ENCODE measurements at regions not wholly inside any gene's neighbourhood (a gene's known extent, or its start where the extent isn't known, plus 50 kb on each side); places are given as distances from the start of the nearest gene placed in this dataset.

DNA sequence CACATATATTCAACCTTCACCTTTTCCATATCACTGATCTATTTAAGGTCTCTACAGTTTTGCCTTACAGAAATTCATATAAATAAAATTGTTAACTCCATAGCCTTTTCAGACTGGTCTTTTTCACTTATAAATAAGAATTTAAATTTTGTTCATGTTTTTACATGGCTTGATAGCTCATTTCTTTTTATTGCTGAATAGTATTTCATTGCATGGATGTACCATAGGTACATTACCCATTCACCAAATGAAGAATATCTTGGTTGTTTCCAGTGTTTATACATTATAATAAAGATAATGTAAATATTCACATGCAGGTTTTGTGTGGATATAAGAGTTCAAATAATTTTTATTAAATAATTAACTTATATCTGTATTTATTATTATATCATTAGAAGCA lies 1765.0 kb downstream of the OTOL1 start:
- Histone ChIP-seq H3K4me2 (ENCODE audit: low read length) (no peak overlapping the region), H2BK5ac (ENCODE audit: low read length) (no peak overlapping the region), H2AK5ac (ENCODE audit: low read length) (no peak overlapping the region), H3K18ac (ENCODE audit: low read length) (no peak overlapping the region), H3K79me2 (ENCODE audit: control insufficient read depth, insufficient read depth, low read length) (no peaks in the 10 kb centered on the region), H2BK15ac (replicated peaks; ENCODE audit: low read depth) (no peak overlapping the region), H3K4ac (ENCODE audit: low read depth, low read length) (no peak overlapping the region), H3K56ac (ENCODE audit: low read length) (no peak overlapping the region), H3K4me3 (ENCODE audit: low read length) (no peak overlapping the region), H3K23ac (ENCODE audit: low read length) (no peak overlapping the region), H4K8ac (ENCODE audit: low read depth, low read length) (no peak overlapping the region), H2BK120ac (ENCODE audit: low read depth, low read length) (no peak overlapping the region), H4K5ac (ENCODE audit: low read length) (no peak overlapping the region), H3K9ac (ENCODE audit: low read length) (no peak overlapping the region), H3K27me3 (ENCODE audit: insufficient read depth, low read length, poor library complexity) (no peaks in the 10 kb centered on the region), H3K36me3 (ENCODE audit: control insufficient read depth, insufficient read depth, low read length) (no peaks in the 10 kb centered on the region), H3K79me1 (ENCODE audit: low read length) (no peaks in the 10 kb centered on the region), H3K4me1 (ENCODE audit: control insufficient read depth, low read depth, low read length) (no peaks in the 10 kb centered on the region), H3K27ac (ENCODE audit: low read depth, low read length) (no peak overlapping the region)
- no peak for DNase-seq

DNA sequence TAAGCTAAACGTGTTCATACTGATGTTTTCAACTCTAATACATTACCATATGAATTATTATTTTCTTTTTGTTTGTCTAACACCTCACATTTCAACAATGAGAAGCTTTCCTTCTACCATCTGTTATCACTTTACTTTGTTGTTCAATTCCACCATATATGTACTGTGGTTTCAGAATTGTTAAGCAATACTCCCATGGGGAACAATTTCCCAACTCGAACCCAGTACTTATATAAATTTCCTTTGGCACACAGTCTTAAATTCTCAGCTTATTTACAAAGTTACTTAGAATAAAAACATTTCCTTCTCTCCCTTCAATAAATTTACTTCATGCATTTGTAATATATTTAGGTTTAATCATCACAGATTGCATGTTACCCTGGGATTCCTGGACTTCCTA lies 1764.4 kb downstream of the OTOL1 start:
- DNase-seq = no peak
- H3K4me1 ChIP-seq (ENCODE audit: control insufficient read depth, low read depth, low read length) = no peaks in the 10 kb centered on the region
- no peak overlapping the region for H2AK5ac ChIP-seq (ENCODE audit: low read length)
- no peak overlapping the region for H3K9ac ChIP-seq (ENCODE audit: low read length)
- H3K79me2 ChIP-seq (ENCODE audit: control insufficient read depth, insufficient read depth, low read length) = no peaks in the 10 kb centered on the region
- no peak overlapping the region for H3K4me2 ChIP-seq (ENCODE audit: low read length)
- H3K4me3 ChIP-seq (ENCODE audit: low read length) = no peak overlapping the region
- WGBS (ENCODE audit: extremely low coverage, insufficient coverage, low lambda C conversion rate) = no CpG with 5 or more reads among the region's 2 CpGs
- no peak overlapping the region for H2BK5ac ChIP-seq (ENCODE audit: low read length)
- H3K18ac ChIP-seq (ENCODE audit: low read length) = no peak overlapping the region
- no peak overlapping the region for H3K23ac ChIP-seq (ENCODE audit: low read length)
- H2BK120ac ChIP-seq (ENCODE audit: low read depth, low read length) = no peak overlapping the region
- no peak overlapping the region for H3K56ac ChIP-seq (ENCODE audit: low read length)
- H4K8ac ChIP-seq (ENCODE audit: low read depth, low read length) = no peak overlapping the region
- H3K36me3 ChIP-seq (ENCODE audit: control insufficient read depth, insufficient read depth, low read length) = no peaks in the 10 kb centered on the region
- H3K27me3 ChIP-seq (ENCODE audit: insufficient read depth, low read length, poor library complexity) = no peaks in the 10 kb centered on the region
- H2BK15ac ChIP-seq (replicated peaks; ENCODE audit: low read depth) = no peak overlapping the region
- no peak overlapping the region for H3K4ac ChIP-seq (ENCODE audit: low read depth, low read length)
- H3K79me1 ChIP-seq (ENCODE audit: low read length) = no peaks in the 10 kb centered on the region
- no peak overlapping the region for H3K27ac ChIP-seq (ENCODE audit: low read depth, low read length)
- H4K5ac ChIP-seq (ENCODE audit: low read length) = no peak overlapping the region

DNA sequence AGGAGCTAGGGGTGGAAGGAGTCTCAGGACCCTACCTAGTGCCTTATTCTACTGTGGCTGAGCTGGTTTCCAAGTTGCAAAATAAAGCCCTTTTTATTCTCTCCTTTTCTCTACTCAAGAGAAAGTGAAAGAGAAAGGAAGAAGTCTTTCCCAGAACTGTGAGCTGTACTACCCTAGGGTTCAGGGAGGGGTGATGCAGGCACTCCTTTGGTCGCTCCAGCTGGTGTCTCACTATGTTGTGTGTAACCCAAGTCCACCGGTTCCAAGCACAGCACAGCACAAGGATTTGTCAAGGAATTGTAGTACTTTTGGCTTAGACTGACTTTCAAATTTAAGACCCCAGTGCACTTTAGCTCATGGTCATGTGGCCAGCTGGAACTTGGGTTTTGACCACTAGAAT lies 1721.7 kb downstream of the OTOL1 start:
- no peak overlapping the region for H2BK15ac ChIP-seq (replicated peaks; ENCODE audit: low read depth)
- H3K4me2 ChIP-seq (ENCODE audit: low read length) = no peak overlapping the region
- no peak overlapping the region for H3K9ac ChIP-seq (ENCODE audit: low read length)
- H3K79me1 ChIP-seq (ENCODE audit: low read length) = no peaks in the 10 kb centered on the region
- H4K8ac ChIP-seq (ENCODE audit: low read depth, low read length) = no peak overlapping the region
- DNase-seq = no peak
- no peak overlapping the region for H3K18ac ChIP-seq (ENCODE audit: low read length)
- no peak overlapping the region for H4K5ac ChIP-seq (ENCODE audit: low read length)
- no peak overlapping the region for H2BK120ac ChIP-seq (ENCODE audit: low read depth, low read length)
- H2BK5ac ChIP-seq (ENCODE audit: low read length) = no peak overlapping the region
- H3K23ac ChIP-seq (ENCODE audit: low read length) = no peak overlapping the region
- H3K4me1 ChIP-seq (ENCODE audit: control insufficient read depth, low read depth, low read length) = no peaks in the 10 kb centered on the region
- H3K27ac ChIP-seq (ENCODE audit: low read depth, low read length) = no peak overlapping the region
- no peaks in the 10 kb centered on the region for H3K36me3 ChIP-seq (ENCODE audit: control insufficient read depth, insufficient read depth, low read length)
- H3K56ac ChIP-seq (ENCODE audit: low read length) = no peak overlapping the region
- H3K4me3 ChIP-seq (ENCODE audit: low read length) = no peak overlapping the region
- no peak overlapping the region for H3K4ac ChIP-seq (ENCODE audit: low read depth, low read length)
- H2AK5ac ChIP-seq (ENCODE audit: low read length) = no peak overlapping the region
- no peaks in the 10 kb centered on the region for H3K27me3 ChIP-seq (ENCODE audit: insufficient read depth, low read length, poor library complexity)
- whole genome bisulfite sequencing (ENCODE audit: extremely low coverage, insufficient coverage, low lambda C conversion rate) = no CpG with 5 or more reads among the region's 2 CpGs
- H3K79me2 ChIP-seq (ENCODE audit: control insufficient read depth, insufficient read depth, low read length) = no peaks in the 10 kb centered on the region

DNA sequence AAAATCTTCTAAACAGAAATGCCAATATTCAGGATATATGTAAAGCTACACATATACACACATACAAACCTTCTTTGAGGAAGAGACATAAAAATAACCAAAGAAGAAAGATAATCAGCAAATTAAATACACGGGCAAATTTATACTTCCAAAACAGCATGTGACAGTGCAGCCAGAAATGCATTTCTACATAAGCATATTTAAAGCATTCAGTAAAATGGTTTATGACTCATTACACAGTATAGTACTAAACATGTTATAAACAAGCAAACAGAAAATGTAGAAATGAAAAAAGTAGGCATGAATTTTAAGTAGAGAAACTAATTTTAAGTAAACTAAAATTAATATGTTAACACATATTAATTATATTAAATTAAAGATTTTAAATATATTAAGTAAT lies 1717.2 kb downstream of the OTOL1 start:
- no peak overlapping the region for H2BK5ac ChIP-seq (ENCODE audit: low read length)
- H3K9ac ChIP-seq (ENCODE audit: low read length) = no peak overlapping the region
- WGBS (ENCODE audit: extremely low coverage, insufficient coverage, low lambda C conversion rate) = no CpG with 5 or more reads among the region's 1 CpG
- H3K4me2 ChIP-seq (ENCODE audit: low read length) = no peak overlapping the region
- H4K8ac ChIP-seq (ENCODE audit: low read depth, low read length) = no peak overlapping the region
- H3K4ac ChIP-seq (ENCODE audit: low read depth, low read length) = no peak overlapping the region
- H2BK15ac ChIP-seq (replicated peaks; ENCODE audit: low read depth) = no peak overlapping the region
- no peak overlapping the region for H2BK120ac ChIP-seq (ENCODE audit: low read depth, low read length)
- H3K23ac ChIP-seq (ENCODE audit: low read length) = no peak overlapping the region
- H3K79me1 ChIP-seq (ENCODE audit: low read length) = no peaks in the 10 kb centered on the region
- no peaks in the 10 kb centered on the region for H3K27me3 ChIP-seq (ENCODE audit: insufficient read depth, low read length, poor library complexity)
- no peak overlapping the region for H3K18ac ChIP-seq (ENCODE audit: low read length)
- H3K27ac ChIP-seq (ENCODE audit: low read depth, low read length) = no peak overlapping the region
- H3K36me3 ChIP-seq (ENCODE audit: control insufficient read depth, insufficient read depth, low read length) = no peaks in the 10 kb centered on the region
- no peak overlapping the region for H2AK5ac ChIP-seq (ENCODE audit: low read length)
- DNase-seq = no peak
- H3K4me3 ChIP-seq (ENCODE audit: low read length) = no peak overlapping the region
- no peaks in the 10 kb centered on the region for H3K79me2 ChIP-seq (ENCODE audit: control insufficient read depth, insufficient read depth, low read length)
- H4K5ac ChIP-seq (ENCODE audit: low read length) = no peak overlapping the region
- no peak overlapping the region for H3K56ac ChIP-seq (ENCODE audit: low read length)
- H3K4me1 ChIP-seq (ENCODE audit: control insufficient read depth, low read depth, low read length) = no peaks in the 10 kb centered on the region

DNA sequence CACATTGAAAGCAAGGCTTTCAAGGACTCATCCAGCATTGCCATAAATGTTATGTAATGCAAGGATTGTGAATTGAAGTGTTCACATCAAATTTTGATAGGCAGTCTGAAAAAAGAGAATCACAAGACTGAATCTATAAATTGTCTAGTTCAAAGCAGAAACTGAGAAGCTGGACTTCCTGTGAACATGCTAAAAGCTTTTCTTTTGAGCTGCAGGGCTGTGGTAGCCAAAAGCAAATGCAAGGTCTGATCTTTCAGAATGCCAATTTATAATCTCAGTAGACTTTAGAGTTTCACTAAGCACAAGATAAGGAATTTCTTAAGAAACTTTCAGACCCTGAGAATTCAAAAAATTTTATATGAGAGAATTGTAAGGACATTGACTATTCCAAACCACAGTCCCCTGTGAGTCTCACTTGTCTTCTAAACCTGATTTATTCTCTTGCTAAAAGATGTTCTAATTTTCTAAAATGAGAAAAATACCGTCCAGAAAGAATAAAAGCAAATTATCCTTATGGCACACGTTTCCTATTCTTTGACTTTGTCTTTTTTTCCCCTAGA lies 1700.3 kb downstream of the OTOL1 start:
- no peak overlapping the region for H2BK15ac ChIP-seq (replicated peaks; ENCODE audit: low read depth)
- H3K18ac ChIP-seq (ENCODE audit: low read length) = no peak overlapping the region
- H3K27me3 ChIP-seq (ENCODE audit: insufficient read depth, low read length, poor library complexity) = no peaks in the 10 kb centered on the region
- H2BK5ac ChIP-seq (ENCODE audit: low read length) = no peak overlapping the region
- H4K5ac ChIP-seq (ENCODE audit: low read length) = no peak overlapping the region
- H3K4ac ChIP-seq (ENCODE audit: low read depth, low read length) = no peak overlapping the region
- H3K79me1 ChIP-seq (ENCODE audit: low read length) = no peaks in the 10 kb centered on the region
- no peak overlapping the region for H2AK5ac ChIP-seq (ENCODE audit: low read length)
- no peak overlapping the region for H2BK120ac ChIP-seq (ENCODE audit: low read depth, low read length)
- no peak overlapping the region for H3K56ac ChIP-seq (ENCODE audit: low read length)
- no peaks in the 10 kb centered on the region for H3K79me2 ChIP-seq (ENCODE audit: control insufficient read depth, insufficient read depth, low read length)
- no peak overlapping the region for H3K27ac ChIP-seq (ENCODE audit: low read depth, low read length)
- no peak for DNase-seq
- no peaks in the 10 kb centered on the region for H3K4me1 ChIP-seq (ENCODE audit: control insufficient read depth, low read depth, low read length)
- no peak overlapping the region for H3K9ac ChIP-seq (ENCODE audit: low read length)
- no peaks in the 10 kb centered on the region for H3K36me3 ChIP-seq (ENCODE audit: control insufficient read depth, insufficient read depth, low read length)
- H4K8ac ChIP-seq (ENCODE audit: low read depth, low read length) = no peak overlapping the region
- no peak overlapping the region for H3K4me3 ChIP-seq (ENCODE audit: low read length)
- no peak overlapping the region for H3K23ac ChIP-seq (ENCODE audit: low read length)
- H3K4me2 ChIP-seq (ENCODE audit: low read length) = no peak overlapping the region
- WGBS (ENCODE audit: extremely low coverage, insufficient coverage, low lambda C conversion rate) = no CpG with 5 or more reads among the region's 2 CpGs

DNA sequence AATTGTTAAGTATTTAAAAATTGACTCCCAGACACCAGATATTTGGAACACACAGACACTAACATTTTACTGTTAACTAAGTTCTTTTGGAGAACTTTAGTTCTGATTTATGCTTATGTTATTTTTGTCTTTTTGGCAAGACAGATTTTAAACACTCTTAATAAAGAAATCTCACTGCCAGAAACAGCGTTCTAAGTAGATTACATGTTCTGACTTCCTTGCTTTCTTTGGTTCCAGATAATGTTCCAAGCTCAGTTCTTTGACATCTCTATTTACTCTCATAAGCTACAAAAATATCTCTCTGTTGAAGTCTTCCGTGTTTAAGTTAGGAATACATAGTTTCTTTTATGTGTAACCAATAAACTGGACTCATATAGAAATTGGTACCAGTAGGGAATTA lies 1699.6 kb downstream of the OTOL1 start:
- H4K5ac ChIP-seq (ENCODE audit: low read length) = no peak overlapping the region
- H2BK5ac ChIP-seq (ENCODE audit: low read length) = no peak overlapping the region
- no peak overlapping the region for H2AK5ac ChIP-seq (ENCODE audit: low read length)
- H2BK120ac ChIP-seq (ENCODE audit: low read depth, low read length) = no peak overlapping the region
- H3K4ac ChIP-seq (ENCODE audit: low read depth, low read length) = no peak overlapping the region
- H4K8ac ChIP-seq (ENCODE audit: low read depth, low read length) = no peak overlapping the region
- H3K27ac ChIP-seq (ENCODE audit: low read depth, low read length) = no peak overlapping the region
- no peak overlapping the region for H3K4me3 ChIP-seq (ENCODE audit: low read length)
- no peak overlapping the region for H3K23ac ChIP-seq (ENCODE audit: low read length)
- H3K27me3 ChIP-seq (ENCODE audit: insufficient read depth, low read length, poor library complexity) = no peaks in the 10 kb centered on the region
- no peak overlapping the region for H3K56ac ChIP-seq (ENCODE audit: low read length)
- H3K18ac ChIP-seq (ENCODE audit: low read length) = no peak overlapping the region
- H3K4me1 ChIP-seq (ENCODE audit: control insufficient read depth, low read depth, low read length) = no peaks in the 10 kb centered on the region
- H3K79me2 ChIP-seq (ENCODE audit: control insufficient read depth, insufficient read depth, low read length) = no peaks in the 10 kb centered on the region
- H3K9ac ChIP-seq (ENCODE audit: low read length) = no peak overlapping the region
- no peak overlapping the region for H3K4me2 ChIP-seq (ENCODE audit: low read length)
- no peak for DNase-seq
- WGBS (ENCODE audit: extremely low coverage, insufficient coverage, low lambda C conversion rate) = no CpG with 5 or more reads among the region's 2 CpGs
- no peaks in the 10 kb centered on the region for H3K79me1 ChIP-seq (ENCODE audit: low read length)
- no peaks in the 10 kb centered on the region for H3K36me3 ChIP-seq (ENCODE audit: control insufficient read depth, insufficient read depth, low read length)
- no peak overlapping the region for H2BK15ac ChIP-seq (replicated peaks; ENCODE audit: low read depth)

All from mesendoderm (in vitro differentiated cells).